Esophagus muscularis mucosa (tissue), 4 donors: ENCODE measurements at regions not wholly inside any gene's neighbourhood (a gene's known extent, or its start where the extent isn't known, plus 50 kb on each side); places are given as distances from the start of the nearest gene placed in this dataset.

Experiments
- EP300 ChIP-seq: sonication (generic); formaldehyde crosslinking; IDR thresholded peaks from one replicate; pipeline ENCODE4 v1.6.1; 2017; ENCODE audit warnings: antibody characterized with exemption
- POLR2A ChIP-seq: fragments of 450-650 bp; IDR thresholded peaks from one replicate; pipeline ENCODE4 v1.6.1; 2017; ENCODE audit warnings: antibody characterized with exemption, moderate library complexity, mild to moderate bottlenecking, low read depth
- TF ChIP-seq, protein P1 (sequence below), 3 experiments: fragments of 200-600 bp in 2 of 3; fragments of 450-650 bp in 1 of 3; sonication (generic) in 2 of 3; IDR thresholded peaks; one replicate each; pipeline ENCODE4 v1.5.1; 2017 to 2019; ENCODE audit warnings: antibody characterized with exemption in 3 of 3, mild to moderate bottlenecking in 2 of 3, moderate library complexity in 1 of 3

DNA sequence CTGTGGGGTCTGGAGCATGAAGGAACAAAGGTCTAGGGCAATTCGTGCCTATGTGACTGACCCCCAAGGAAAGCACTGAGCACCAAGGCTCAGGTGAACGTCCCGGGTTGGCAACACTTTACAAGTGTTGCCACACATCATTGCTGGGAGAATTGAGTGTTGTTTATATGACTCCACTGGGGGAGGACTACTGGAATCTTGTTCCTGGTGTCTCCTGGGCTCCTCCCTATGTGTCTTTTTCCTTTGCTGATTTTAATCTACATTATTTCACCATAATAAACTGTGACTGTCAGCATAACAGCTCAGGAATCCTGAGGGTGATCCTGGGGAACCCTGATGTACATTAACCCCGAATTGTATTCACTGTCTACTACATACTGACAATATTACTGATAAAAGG is 207.7 kb upstream of the BMP2 start:
- TF ChIP-seq, protein P1, sequence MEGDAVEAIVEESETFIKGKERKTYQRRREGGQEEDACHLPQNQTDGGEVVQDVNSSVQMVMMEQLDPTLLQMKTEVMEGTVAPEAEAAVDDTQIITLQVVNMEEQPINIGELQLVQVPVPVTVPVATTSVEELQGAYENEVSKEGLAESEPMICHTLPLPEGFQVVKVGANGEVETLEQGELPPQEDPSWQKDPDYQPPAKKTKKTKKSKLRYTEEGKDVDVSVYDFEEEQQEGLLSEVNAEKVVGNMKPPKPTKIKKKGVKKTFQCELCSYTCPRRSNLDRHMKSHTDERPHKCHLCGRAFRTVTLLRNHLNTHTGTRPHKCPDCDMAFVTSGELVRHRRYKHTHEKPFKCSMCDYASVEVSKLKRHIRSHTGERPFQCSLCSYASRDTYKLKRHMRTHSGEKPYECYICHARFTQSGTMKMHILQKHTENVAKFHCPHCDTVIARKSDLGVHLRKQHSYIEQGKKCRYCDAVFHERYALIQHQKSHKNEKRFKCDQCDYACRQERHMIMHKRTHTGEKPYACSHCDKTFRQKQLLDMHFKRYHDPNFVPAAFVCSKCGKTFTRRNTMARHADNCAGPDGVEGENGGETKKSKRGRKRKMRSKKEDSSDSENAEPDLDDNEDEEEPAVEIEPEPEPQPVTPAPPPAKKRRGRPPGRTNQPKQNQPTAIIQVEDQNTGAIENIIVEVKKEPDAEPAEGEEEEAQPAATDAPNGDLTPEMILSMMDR (IDR thresholded peaks at IDR 0.05), result no peak
- TF ChIP-seq POLR2A, result no peak
- no peak for TF ChIP-seq EP300
